ENCODE measurements at regions not wholly inside any gene's neighbourhood (a gene's known extent, or its start where the extent isn't known, plus 50 kb on each side); places are given as distances from the start of the nearest gene placed in this dataset.
A peak's percentile ranks its signal among the peaks of the same experiment; 100 is the strongest.

- TF ChIP-seq EZH2phosphoT487 (conservative IDR thresholded peaks at IDR 0.05; ENCODE audit: low read length), result no peak
- TF ChIP-seq CTCF (IDR thresholded peaks at IDR 0.05; ENCODE audit: insufficient read depth, low read length, poor library complexity, severe bottlenecking), result peak; percentile 63
Measured at GRCh38 chr12:74689071-74689655, 151.5 kb downstream of the ATXN7L3B start.
